Hepatocyte (in vitro differentiated cells): ENCODE measurements at regions not wholly inside any gene's neighbourhood (a gene's known extent, or its start where the extent isn't known, plus 50 kb on each side); places are given as distances from the start of the nearest gene placed in this dataset.

Experiments used
- EZH2 ChIP-seq: fragments of 200-600 bp; sonication (generic); IDR thresholded peaks from 2 replicates; pipeline ENCODE4 v1.6.1; 2016; ENCODE audit warnings: antibody characterized with exemption, mild to moderate bottlenecking, borderline replicate concordance
- TF ChIP-seq, protein P1 (sequence below): fragments of 200-600 bp; sonication (generic); IDR thresholded peaks from 2 replicates; pipeline ENCODE4 v1.5.1; 2016; ENCODE audit warnings: antibody characterized with exemption, mild to moderate bottlenecking; ENCODE audit not compliant: poor library complexity

GRCh38 chr5:145433077-145433476 is 402.1 kb downstream of the PRELID2 start:
- TF ChIP-seq, protein P1, sequence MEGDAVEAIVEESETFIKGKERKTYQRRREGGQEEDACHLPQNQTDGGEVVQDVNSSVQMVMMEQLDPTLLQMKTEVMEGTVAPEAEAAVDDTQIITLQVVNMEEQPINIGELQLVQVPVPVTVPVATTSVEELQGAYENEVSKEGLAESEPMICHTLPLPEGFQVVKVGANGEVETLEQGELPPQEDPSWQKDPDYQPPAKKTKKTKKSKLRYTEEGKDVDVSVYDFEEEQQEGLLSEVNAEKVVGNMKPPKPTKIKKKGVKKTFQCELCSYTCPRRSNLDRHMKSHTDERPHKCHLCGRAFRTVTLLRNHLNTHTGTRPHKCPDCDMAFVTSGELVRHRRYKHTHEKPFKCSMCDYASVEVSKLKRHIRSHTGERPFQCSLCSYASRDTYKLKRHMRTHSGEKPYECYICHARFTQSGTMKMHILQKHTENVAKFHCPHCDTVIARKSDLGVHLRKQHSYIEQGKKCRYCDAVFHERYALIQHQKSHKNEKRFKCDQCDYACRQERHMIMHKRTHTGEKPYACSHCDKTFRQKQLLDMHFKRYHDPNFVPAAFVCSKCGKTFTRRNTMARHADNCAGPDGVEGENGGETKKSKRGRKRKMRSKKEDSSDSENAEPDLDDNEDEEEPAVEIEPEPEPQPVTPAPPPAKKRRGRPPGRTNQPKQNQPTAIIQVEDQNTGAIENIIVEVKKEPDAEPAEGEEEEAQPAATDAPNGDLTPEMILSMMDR: no peak
- no peak for TF ChIP-seq EZH2
